Neural progenitor cell (in vitro differentiated cells): ENCODE measurements at regions not wholly inside any gene's neighbourhood (a gene's known extent, or its start where the extent isn't known, plus 50 kb on each side); places are given as distances from the start of the nearest gene placed in this dataset.

ENCODE experiments used
- CTCF ChIP-seq: fragments of 200-600 bp; sonication (generic); IDR thresholded peaks from 2 replicates; pipeline ENCODE4 v1.5.1; 2017; ENCODE audit warnings: antibody characterized with exemption, mild to moderate bottlenecking
- EZH2 ChIP-seq: fragments of 200-600 bp; sonication (generic); IDR thresholded peaks from 2 replicates; pipeline ENCODE4 v1.6.1; 2017; ENCODE audit warnings: antibody characterized with exemption, mild to moderate bottlenecking, moderate library complexity

- TF ChIP-seq EZH2 (no peak), CTCF (no peak)
These were observed 63.9 kb downstream of the GPR50 start for GRCh38 chrX:151240237-151240636.
